ENCODE measurements at regions not wholly inside any gene's neighbourhood (a gene's known extent, or its start where the extent isn't known, plus 50 kb on each side); places are given as distances from the start of the nearest gene placed in this dataset.

- dilution Hi-C loops (cut with HindIII; ENCODE audit: low sequenced_read_pairs, unreplicated experiment), result no loop called here
- no peak overlapping the region for H2AK9ac ChIP-seq (replicated peaks; ENCODE audit: low read depth, low read length, poor library complexity)
- no peak overlapping the region for H3K4me2 ChIP-seq (ENCODE audit: low read depth, low read length)
- WGBS, 2 experiments (ENCODE audit: extremely low coverage in 2 of 2, insufficient read length in 1 of 2), result no CpG with 5 or more reads among the region's 3 CpGs
- H3K9me3 ChIP-seq (ENCODE audit: control insufficient read depth, insufficient read depth, low read length), result no peaks in the 10 kb centered on the region
- no peak overlapping the region for H4K8ac ChIP-seq (ENCODE audit: low read depth in 2 of 2, low read length in 2 of 2)
- ATAC-seq (ENCODE audit: low read depth) (no peak), DNase-seq (no peak)
- H2BK15ac ChIP-seq (ENCODE audit: low read depth, low read length), result no peak overlapping the region
- no peak overlapping the region for H3K14ac ChIP-seq (replicated peaks; ENCODE audit: low read depth, low read length)
- intact Hi-C loops (cut with micrococcal nuclease), result no loop called here
- no peak overlapping the region for H2AFZ ChIP-seq (replicated peaks; ENCODE audit: low read length, poor library complexity)
- in situ Hi-C loops (cut with MboI; ENCODE audit: low sequenced_read_pairs), result no loop called here
- H3K36me3 ChIP-seq (ENCODE audit: control insufficient read depth, insufficient read depth, low read length), result no peaks in the 10 kb centered on the region
- H3K56ac ChIP-seq (ENCODE audit: extremely low read depth, insufficient read depth, low read length), result no peak overlapping the region
- no peak overlapping the region for H3K18ac ChIP-seq (ENCODE audit: low read depth, low read length)
- H2BK20ac ChIP-seq (ENCODE audit: low read depth, low read length), result no peak overlapping the region
- peaks cover 2% of the 10 kb centered on the region for H3K27me3 ChIP-seq (ENCODE audit: control insufficient read depth, insufficient read depth, low read length)
- H3K27ac ChIP-seq (ENCODE audit: insufficient read depth, low read length), result no peak overlapping the region
- H3K4me3 ChIP-seq (ENCODE audit: insufficient read depth, low read depth, low read length), result no peak overlapping the region
- BruUV-seq (replicated peaks), result no TSS peak
- H3K79me1 ChIP-seq (ENCODE audit: low read depth in 1 of 2, low read length in 2 of 2), result no peaks in the 10 kb centered on the region
- no peak overlapping the region for H2BK5ac ChIP-seq (ENCODE audit: low read depth, low read length, poor library complexity, severe bottlenecking)
- no peak overlapping the region for H4K91ac ChIP-seq (ENCODE audit: insufficient read depth, low read depth, low read length)
- H2AK5ac ChIP-seq (ENCODE audit: low read depth, low read length), result no peak overlapping the region
- TF ChIP-seq CEBPB (IDR thresholded peaks at IDR 0.05; ENCODE audit: low read depth, low read length) (no peak), MXI1 (IDR thresholded peaks at IDR 0.05; ENCODE audit: borderline replicate concordance, low read depth, low read length) (no peak), ELK1 (IDR thresholded peaks at IDR 0.05; ENCODE audit: borderline replicate concordance, low read depth, low read length) (no peak), SMC3 (IDR thresholded peaks at IDR 0.05; ENCODE audit: low read depth, low read length) (no peak), CTCF (conservative IDR thresholded peaks at IDR 0.05; ENCODE audit: low read depth, low read length) (no peak), NFE2L2 (IDR thresholded peaks at IDR 0.05; ENCODE audit: low read depth, low read length) (no peak), MAZ (IDR thresholded peaks at IDR 0.05; ENCODE audit: borderline replicate concordance, low read depth, low read length) (no peak), USF2 (IDR thresholded peaks at IDR 0.05; ENCODE audit: low read depth, low read length) (no peak), RCOR1 (IDR thresholded peaks at IDR 0.05; ENCODE audit: insufficient replicate concordance, low read length) (no peak), FOS (IDR thresholded peaks at IDR 0.05; ENCODE audit: low read depth, low read length) (no peak), RFX5 (IDR thresholded peaks at IDR 0.05; ENCODE audit: low read depth, low read length) (no peak), BHLHE40 (IDR thresholded peaks at IDR 0.05; ENCODE audit: low read depth, low read length) (no peak), RAD21 (IDR thresholded peaks at IDR 0.05; ENCODE audit: low read length) (no peak), POLR2A (IDR thresholded peaks at IDR 0.05; ENCODE audit: low read depth, low read length) (no peak), CHD1 (IDR thresholded peaks at IDR 0.05; ENCODE audit: low read depth, low read length) (no peak), MAFK (IDR thresholded peaks at IDR 0.05; ENCODE audit: low read depth, low read length) (no peak)
- H4K5ac ChIP-seq (ENCODE audit: low read depth, low read length), result no peak overlapping the region
- ChIA-PET POLR2A (ENCODE audit: unreplicated experiment) (no interaction called here), CTCF (no interaction called here)
- no peaks in the 10 kb centered on the region for H4K20me1 ChIP-seq (ENCODE audit: insufficient read depth, low read length)
- no peaks in the 10 kb centered on the region for H3K9me1 ChIP-seq (ENCODE audit: insufficient read depth, low read length)
- no peak overlapping the region for H3K9ac ChIP-seq (ENCODE audit: low read depth, low read length)
- no peak overlapping the region for H3K23ac ChIP-seq (ENCODE audit: low read depth, low read length)
- no peak overlapping the region for H2BK120ac ChIP-seq (ENCODE audit: low read depth, low read length)
- H3K4me1 ChIP-seq (ENCODE audit: control insufficient read depth, insufficient read depth, low read length), result peaks cover 3% of the 10 kb centered on the region; the same call in 1 of the 2 replicates
- no peak overlapping the region for H3K4ac ChIP-seq (ENCODE audit: low read depth, low read length)
Observed at GRCh38 chr16:65934443-65934842, 432.0 kb upstream of the CDH5 start.
